Gastroesophageal sphincter (tissue), 3 donors: ENCODE measurements at regions not wholly inside any gene's neighbourhood (a gene's known extent, or its start where the extent isn't known, plus 50 kb on each side); places are given as distances from the start of the nearest gene placed in this dataset.
"Not testable (repeated sequence)": the region's sequence is repeated elsewhere in the genome, so short reads cannot be mapped to it uniquely, and the experiment has no call there.

Experiments
- POLR2AphosphoS5 ChIP-seq: sonication (generic); formaldehyde crosslinking; IDR thresholded peaks from one replicate; pipeline ENCODE4 v1.6.1; 2017; ENCODE audit warnings: antibody characterized with exemption
- TF ChIP-seq, protein P1 (sequence below), 4 experiments: fragments of 200-600 bp in 2 of 4; fragments of 450-650 bp in 2 of 4; sonication (generic) in 1 of 4; IDR thresholded peaks; one replicate each; pipeline ENCODE4 v1.5.1; 2017 to 2019; ENCODE audit warnings: antibody characterized with exemption in 4 of 4, mild to moderate bottlenecking in 2 of 4, moderate library complexity in 2 of 4

DNA sequence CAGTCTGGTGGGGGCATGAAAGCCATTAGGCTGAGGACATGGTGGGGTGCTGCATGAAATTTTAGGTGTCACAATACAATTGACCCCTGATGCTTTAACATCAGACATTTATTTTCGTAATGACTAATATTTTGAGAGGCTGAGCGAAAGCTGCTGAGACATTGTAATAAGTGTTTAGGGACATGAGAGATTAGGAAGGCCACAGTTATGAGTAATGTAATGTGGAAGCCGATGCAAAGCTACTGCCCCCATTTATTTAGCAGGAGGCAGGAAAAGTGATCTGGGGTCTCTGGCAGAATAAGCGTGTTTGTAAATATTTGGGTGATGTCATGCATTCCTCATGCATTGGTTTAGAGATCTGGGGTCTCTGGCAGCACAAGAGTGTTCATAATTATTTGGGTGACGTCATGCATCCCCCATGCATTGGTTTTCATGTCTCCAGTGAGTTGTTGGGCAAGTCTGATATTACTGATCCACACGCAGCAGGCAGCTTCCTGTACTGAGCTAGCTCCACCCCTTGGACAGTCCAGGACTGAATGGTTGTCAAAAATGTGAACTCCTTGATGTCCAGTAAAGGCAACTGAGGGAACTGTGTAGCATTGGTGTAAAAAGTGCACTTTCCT lies 2694.5 kb upstream of the DEFB115 start:
- TF ChIP-seq, protein P1, sequence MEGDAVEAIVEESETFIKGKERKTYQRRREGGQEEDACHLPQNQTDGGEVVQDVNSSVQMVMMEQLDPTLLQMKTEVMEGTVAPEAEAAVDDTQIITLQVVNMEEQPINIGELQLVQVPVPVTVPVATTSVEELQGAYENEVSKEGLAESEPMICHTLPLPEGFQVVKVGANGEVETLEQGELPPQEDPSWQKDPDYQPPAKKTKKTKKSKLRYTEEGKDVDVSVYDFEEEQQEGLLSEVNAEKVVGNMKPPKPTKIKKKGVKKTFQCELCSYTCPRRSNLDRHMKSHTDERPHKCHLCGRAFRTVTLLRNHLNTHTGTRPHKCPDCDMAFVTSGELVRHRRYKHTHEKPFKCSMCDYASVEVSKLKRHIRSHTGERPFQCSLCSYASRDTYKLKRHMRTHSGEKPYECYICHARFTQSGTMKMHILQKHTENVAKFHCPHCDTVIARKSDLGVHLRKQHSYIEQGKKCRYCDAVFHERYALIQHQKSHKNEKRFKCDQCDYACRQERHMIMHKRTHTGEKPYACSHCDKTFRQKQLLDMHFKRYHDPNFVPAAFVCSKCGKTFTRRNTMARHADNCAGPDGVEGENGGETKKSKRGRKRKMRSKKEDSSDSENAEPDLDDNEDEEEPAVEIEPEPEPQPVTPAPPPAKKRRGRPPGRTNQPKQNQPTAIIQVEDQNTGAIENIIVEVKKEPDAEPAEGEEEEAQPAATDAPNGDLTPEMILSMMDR (IDR thresholded peaks at IDR 0.05): not testable (repeated sequence)
- TF ChIP-seq POLR2AphosphoS5: not testable (repeated sequence)
